ENCODE measurements at regions not wholly inside any gene's neighbourhood (a gene's known extent, or its start where the extent isn't known, plus 50 kb on each side); places are given as distances from the start of the nearest gene placed in this dataset.

DNA sequence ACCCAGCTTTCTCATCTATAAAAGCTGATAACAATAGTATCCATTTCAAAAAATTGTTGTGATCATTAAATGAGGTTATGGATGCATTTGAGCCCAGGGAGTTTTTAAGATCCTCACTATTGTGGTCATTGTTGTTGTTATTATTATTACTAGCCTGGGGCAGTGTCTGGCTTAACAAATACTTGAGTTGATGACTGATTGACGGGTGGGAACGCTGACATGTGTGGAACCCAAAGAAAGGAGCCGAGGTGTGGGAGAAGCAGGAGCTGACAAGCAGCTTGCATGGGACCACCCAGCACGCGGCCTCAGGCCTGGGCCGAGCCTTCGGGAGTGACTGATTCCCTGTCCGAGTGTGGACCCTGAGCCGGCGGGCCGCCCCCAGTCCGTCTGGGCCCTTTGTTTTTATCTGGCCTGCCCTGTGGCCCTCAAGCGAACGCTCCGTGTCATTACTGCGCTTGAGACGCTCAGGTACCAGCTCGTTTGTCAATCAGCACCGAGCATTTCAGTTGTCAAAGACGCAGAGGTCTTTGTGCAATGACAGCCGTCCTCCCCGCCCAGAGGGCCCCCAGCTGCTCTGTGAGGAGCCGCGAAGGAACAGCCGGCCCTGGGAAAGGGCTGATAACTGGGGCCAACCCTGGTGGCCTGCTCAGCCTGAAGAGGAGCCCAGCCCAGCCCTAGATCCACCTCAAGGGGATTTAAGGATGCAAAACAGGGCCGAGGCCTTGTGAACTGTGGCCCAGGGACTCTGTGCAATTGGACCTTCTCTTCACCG is 132.9 kb upstream of the FOXF1 start:
- DNase-seq, result no peak

GRCh38 chr16:86378128-86378527 is 132.2 kb upstream of the FOXF1 start:
- DNase-seq, result no peak

- no peak for DNase-seq
Measured at GRCh38 chr16:86378831-86379504, 131.4 kb upstream of the FOXF1 start.

- DNase-seq, result no peak
Measured at GRCh38 chr16:86379505-86379846, 130.9 kb upstream of the FOXF1 start.

DNA sequence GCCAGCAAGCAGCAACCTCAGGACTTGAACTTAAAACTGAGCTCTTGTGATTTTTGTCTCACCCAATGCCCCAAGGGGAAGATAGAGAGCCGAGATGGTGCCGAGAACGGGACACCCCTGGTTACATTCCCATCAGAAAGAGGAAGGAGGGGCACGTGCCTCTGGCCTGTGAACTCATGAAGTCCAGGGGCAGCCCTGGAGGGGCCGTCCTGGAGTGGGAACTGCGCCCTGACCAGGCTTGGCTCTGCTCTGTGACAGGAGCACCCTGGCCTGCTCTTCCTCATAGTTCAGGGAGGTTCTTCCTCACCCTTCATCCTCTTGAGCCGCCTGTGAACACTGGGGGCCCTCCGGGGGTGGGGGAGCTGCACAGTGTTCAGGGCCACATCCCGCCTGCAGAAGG is 130.3 kb upstream of the FOXF1 start:
- no peak for DNase-seq

GRCh38 chr16:86381491-86381890 is 128.8 kb upstream of the FOXF1 start:
- no peak for DNase-seq

DNA sequence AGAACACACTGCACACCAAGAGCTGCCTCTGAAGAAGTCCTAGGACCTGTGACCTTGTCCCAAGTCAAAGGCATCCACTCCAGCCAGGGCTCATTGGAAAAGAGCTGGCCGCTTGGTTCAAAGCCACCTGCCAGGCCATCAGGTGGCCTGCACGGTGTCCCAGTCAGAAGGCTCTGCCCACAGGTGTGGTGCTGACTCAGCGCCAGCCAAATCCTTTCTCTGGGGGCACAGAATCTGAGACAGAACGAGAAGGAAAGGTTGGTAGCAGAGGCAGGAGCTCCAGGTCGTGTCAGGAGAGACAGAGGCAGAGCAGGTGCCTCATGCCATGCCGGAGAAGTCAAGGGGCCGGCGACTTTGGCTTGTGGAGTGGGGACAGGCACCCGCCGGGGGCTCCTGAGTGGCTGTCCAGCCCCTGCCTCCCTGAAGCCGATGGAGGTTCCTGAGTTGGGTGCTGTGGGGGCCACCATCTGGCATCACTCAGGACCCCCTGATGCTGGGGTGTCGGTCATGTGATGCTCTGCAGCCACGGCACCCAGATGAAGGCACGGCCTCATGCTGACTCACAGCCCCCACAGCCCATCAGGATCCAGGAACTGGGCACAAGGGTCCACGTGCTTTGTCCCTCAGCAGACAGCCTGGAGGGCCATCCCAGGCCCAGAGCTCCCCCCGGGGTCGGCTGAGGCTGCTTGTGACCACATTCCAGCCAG is 128.1 kb upstream of the FOXF1 start:
- no peak for DNase-seq

DNA sequence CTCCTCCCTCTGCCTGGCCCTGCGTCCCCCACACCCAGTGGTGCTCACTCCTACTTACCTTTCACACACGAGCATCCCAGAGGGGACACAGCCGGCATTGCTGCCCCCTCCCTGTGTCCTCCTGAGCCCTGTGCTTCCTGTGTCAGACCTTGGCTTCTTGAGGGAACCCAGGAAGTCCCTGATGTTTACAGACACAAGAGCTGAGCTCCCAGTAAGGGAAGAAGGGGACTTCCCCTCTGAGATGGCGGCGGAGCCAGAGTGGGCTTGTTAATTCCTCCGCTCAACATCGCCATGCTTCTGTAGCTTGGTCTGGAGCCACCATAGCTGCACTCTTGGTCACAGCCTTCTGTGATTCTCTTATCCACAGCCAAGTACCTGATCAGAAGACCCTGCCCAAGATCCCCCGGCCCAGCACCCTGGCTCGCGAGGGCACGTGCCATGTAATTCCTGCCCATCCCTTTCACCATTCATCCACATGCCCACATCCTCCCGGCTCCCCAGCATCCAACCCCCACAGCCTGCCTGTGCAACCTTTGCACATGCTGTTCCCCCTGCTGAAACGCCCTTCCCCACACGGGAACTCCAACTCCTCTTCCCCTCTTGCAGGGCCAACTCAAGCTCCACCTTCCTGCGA is 127.4 kb upstream of the FOXF1 start:
- DNase-seq, result no peak

GRCh38 chr16:86383488-86384262 is 126.7 kb upstream of the FOXF1 start:
- no peak for DNase-seq

GRCh38 chr16:86384263-86384649 is 126.1 kb upstream of the FOXF1 start:
- no peak for DNase-seq

GRCh38 chr16:86384980-86385379 is 125.3 kb upstream of the FOXF1 start:
- DNase-seq, result no peak

- DNase-seq, result no peak
Measured at GRCh38 chr16:86387468-86388440, 122.6 kb upstream of the FOXF1 start.

DNA sequence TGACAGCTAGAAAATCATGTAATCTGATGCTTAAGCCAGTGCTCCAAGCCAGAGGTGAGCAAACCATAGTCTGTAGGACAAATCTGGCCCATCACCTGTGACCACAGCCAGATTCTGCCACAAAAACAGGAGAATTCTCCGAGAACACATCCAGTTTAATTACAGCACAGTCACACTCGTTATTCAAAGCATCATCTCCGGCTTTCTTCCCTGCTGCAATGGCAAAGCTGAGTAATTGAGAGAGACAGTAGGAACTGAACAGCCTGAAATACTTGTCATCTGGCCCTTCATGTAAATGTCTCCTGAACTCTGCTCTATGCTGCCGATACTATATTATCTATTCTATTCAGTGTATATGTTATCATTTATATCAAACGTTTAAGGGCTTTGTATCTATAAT is 121.4 kb upstream of the FOXF1 start:
- no peak for DNase-seq

- DNase-seq, result no peak
Measured at GRCh38 chr16:86389566-86390328, 120.6 kb upstream of the FOXF1 start.

- DNase-seq, result no peak
Measured at GRCh38 chr16:86390335-86390734, 120.0 kb upstream of the FOXF1 start.

DNA sequence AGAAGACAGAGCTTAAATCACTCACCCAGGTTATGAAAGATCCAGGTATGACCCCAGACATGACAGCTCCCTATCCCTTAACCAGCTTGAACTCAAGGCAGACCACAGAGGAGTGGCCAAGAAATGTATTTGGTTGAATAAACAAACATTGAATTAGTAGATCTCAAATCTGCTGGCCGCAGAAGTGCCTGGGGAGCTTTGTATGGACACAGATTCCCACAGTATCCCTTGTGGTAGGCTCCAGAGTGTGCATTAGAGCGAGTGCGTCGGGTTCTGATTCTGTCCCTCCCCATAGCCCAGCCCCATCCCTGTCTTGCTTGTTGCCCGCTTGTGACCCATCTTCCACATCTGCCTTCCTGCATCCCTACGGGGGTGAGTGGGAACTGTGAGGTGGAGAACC is 118.8 kb upstream of the FOXF1 start:
- DNase-seq, result no peak

- no peak for DNase-seq
Measured at GRCh38 chr16:86391984-86392383, 118.3 kb upstream of the FOXF1 start.

GRCh38 chr16:86392436-86393152 is 117.7 kb upstream of the FOXF1 start:
- DNase-seq, result no peak

DNA sequence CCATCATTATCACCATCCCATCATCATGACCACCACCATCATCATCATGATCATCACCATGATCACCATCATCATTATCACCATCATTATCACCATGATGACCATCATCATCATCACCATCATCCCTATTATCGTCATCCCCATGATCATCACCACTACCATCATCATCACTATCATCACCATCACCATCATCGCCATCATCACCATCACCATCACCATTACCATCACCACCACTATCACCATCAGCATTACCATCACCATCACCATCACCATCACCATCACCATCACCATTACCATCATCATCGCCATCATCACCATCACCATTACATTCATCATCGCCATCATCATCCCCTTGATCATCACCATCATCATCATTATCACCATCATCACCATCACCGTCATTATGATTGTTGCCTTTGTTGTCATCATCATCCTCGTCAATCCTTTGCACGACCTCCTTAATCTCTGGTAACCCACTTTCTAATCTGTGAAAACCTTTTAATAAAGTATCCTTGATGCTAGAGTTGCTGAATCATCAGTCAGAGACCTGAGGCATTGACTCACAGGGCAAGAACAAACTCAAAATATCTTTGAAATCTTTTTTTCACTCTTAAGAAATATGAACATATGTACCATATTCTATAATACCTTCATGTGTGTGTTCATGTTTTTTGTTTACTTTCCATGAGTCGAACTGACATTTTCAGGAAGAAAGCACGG is 116.3 kb upstream of the FOXF1 start:
- DNase-seq, result no peak
